ENCODE measurements at regions not wholly inside any gene's neighbourhood (a gene's known extent, or its start where the extent isn't known, plus 50 kb on each side); places are given as distances from the start of the nearest gene placed in this dataset.

DNA sequence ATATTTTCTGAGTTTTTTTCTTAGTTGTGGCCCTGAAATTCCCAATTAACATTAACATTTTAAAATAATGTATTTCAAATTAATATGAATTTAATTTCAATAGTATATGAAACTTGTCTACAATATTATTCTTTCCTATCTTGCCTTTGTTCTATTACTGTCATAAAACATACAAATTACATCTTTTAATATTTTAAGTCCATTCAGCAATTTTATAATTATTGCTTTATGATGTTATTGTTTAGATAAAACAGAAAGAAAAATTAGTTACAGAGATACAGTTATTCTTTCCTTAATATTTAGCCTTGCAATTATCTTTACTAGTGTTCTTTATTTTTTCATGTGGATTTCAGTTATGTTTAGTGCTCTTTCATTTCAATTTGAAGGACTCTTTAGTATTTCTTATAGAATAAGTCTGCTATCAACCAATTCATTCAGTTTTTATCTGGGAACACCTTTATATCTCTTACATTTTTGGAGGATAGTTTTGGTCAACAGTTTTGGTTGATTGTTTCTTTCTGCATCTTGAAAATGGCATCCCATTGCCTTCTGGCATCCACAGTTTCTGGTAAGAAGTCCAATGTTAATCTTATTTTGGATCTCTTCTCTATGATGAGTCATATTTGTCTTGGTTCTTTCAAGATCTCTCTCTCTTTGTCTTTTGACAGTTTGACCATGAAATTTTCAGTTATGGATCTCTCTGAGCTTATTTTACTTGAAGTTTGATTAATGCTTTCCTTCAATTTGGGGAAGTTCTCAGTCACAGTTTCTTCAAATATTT, 76.9 kb upstream of the CHST9 start:
- Histone ChIP-seq H3K27ac (no peak overlapping the region), H3K4me3 (ENCODE audit: low read depth in 1 of 2, low read length in 1 of 2) (no peak overlapping the region)
- TF ChIP-seq, protein P1, sequence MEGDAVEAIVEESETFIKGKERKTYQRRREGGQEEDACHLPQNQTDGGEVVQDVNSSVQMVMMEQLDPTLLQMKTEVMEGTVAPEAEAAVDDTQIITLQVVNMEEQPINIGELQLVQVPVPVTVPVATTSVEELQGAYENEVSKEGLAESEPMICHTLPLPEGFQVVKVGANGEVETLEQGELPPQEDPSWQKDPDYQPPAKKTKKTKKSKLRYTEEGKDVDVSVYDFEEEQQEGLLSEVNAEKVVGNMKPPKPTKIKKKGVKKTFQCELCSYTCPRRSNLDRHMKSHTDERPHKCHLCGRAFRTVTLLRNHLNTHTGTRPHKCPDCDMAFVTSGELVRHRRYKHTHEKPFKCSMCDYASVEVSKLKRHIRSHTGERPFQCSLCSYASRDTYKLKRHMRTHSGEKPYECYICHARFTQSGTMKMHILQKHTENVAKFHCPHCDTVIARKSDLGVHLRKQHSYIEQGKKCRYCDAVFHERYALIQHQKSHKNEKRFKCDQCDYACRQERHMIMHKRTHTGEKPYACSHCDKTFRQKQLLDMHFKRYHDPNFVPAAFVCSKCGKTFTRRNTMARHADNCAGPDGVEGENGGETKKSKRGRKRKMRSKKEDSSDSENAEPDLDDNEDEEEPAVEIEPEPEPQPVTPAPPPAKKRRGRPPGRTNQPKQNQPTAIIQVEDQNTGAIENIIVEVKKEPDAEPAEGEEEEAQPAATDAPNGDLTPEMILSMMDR (IDR thresholded peaks at IDR 0.05): no peak

DNA sequence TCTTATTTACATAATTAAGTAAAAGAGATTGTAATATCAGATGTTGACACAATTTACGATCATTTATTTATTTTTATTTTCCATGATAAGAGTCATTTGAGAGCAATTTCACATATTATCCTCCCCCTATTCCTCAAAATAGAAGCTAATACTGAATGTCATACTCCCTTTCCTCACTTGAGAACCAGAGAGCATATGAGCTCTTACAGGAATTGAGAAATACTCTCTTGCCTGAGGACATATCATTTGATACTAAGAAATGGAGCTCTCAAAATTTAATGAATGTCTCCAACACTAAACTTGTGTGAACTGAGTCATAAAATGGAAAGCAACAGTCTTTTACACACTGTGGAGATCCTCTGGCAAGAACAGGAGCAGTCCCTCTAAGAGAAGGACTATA, 68.5 kb upstream of the CHST9 start:
- Histone ChIP-seq H3K4me3 (ENCODE audit: low read depth in 1 of 2, low read length in 1 of 2) (no peak overlapping the region), H3K4me1 (ENCODE audit: control insufficient read depth in 1 of 2, insufficient read depth in 1 of 2, low read depth in 1 of 2, low read length in 1 of 2) (no peaks in the 10 kb centered on the region), H3K27me3 (no peaks in the 10 kb centered on the region), H3K27ac (no peak overlapping the region), H3K9me3 (no peaks in the 10 kb centered on the region), H3K36me3 (no peaks in the 10 kb centered on the region)
- TF ChIP-seq, protein P1 (IDR thresholded peaks at IDR 0.05): no peak

More for the DNA sequence above, 76.9 kb upstream of the CHST9 start:
- no peaks in the 10 kb centered on the region for H3K9me3 ChIP-seq
- no peaks in the 10 kb centered on the region for H3K4me1 ChIP-seq (ENCODE audit: control insufficient read depth in 1 of 2, insufficient read depth in 1 of 2, low read depth in 1 of 2, low read length in 1 of 2)
- no peaks in the 10 kb centered on the region for H3K36me3 ChIP-seq
- no peaks in the 10 kb centered on the region for H3K27me3 ChIP-seq

DNA sequence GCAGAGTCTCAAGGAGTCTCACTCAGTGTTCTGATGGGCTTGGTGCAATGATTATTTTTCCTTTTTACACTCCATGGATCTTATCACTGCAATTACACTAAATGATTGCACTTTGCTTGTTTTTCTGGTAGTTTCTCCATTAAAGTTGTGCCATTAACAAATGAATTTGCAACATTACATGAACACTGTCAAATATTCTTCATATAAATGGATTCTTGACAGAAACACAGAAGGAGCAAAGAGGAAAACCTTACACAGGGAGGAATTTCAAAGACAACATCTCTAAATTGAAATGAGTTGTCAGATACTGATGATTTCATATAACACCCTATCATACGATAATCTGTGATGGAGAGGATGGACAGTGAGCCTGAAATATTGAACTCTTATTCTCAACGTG, 65.4 kb upstream of the CHST9 start:
- Histone ChIP-seq H3K27me3 (no peaks in the 10 kb centered on the region), H3K36me3 (no peaks in the 10 kb centered on the region), H3K4me1 (ENCODE audit: control insufficient read depth in 1 of 2, insufficient read depth in 1 of 2, low read depth in 1 of 2, low read length in 1 of 2) (no peaks in the 10 kb centered on the region), H3K4me3 (ENCODE audit: low read depth in 1 of 2, low read length in 1 of 2) (no peak overlapping the region), H3K27ac (no peak overlapping the region), H3K9me3 (no peaks in the 10 kb centered on the region)
- TF ChIP-seq, protein P1 (IDR thresholded peaks at IDR 0.05): no peak

DNA sequence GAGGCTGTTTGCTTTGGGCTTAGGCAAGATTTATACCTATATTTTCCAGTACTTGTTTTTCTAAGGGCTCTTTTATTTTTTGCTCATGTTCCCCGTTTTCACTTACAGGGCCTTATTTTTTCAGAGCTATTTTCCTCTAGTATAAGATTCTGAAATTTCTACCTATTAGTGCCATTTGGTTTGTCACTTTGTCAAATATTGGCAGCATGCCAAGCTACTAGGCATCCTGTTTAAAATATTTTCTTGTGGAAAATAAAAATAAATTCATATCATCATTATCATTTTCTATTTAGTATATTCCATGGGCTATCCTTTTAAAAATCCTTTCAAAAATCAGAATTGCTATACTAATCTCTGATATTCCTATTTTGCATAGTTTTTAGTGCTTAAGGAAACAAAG, 64.8 kb upstream of the CHST9 start:
- Histone ChIP-seq H3K27me3 (no peaks in the 10 kb centered on the region), H3K27ac (no peak overlapping the region), H3K36me3 (no peaks in the 10 kb centered on the region), H3K9me3 (no peaks in the 10 kb centered on the region), H3K4me1 (ENCODE audit: control insufficient read depth in 1 of 2, insufficient read depth in 1 of 2, low read depth in 1 of 2, low read length in 1 of 2) (no peaks in the 10 kb centered on the region), H3K4me3 (ENCODE audit: low read depth in 1 of 2, low read length in 1 of 2) (no peak overlapping the region)
- TF ChIP-seq, protein P1 (IDR thresholded peaks at IDR 0.05): no peak

DNA sequence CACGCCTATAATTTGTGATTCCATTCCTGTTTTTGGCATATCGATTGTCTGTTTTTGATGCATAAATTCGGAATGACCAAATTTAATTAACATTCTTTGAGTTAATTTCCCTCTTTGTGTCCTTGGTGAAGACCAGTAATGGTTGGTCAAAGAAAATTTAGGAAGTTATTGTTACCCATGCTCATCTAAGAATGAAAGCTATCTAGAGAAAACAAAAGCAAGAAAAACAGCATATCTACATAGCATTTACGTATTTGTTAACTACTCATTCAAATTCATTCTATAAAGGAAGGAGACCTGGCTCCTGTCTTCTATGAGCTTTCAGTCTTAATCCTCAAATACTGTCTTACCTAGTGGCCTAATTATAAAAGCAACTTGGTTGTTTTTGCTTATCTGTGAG, 59.2 kb upstream of the CHST9 start:
- Histone ChIP-seq H3K9me3 (no peaks in the 10 kb centered on the region), H3K4me1 (ENCODE audit: control insufficient read depth in 1 of 2, insufficient read depth in 1 of 2, low read depth in 1 of 2, low read length in 1 of 2) (no peaks in the 10 kb centered on the region), H3K27me3 (no peaks in the 10 kb centered on the region), H3K27ac (no peak overlapping the region), H3K4me3 (ENCODE audit: low read depth in 1 of 2, low read length in 1 of 2) (no peak overlapping the region), H3K36me3 (no peaks in the 10 kb centered on the region)
- TF ChIP-seq, protein P1 (IDR thresholded peaks at IDR 0.05): no peak
